ENCODE measurements at regions not wholly inside any gene's neighbourhood (a gene's known extent, or its start where the extent isn't known, plus 50 kb on each side); places are given as distances from the start of the nearest gene placed in this dataset.
"Not testable (repeated sequence)": the region's sequence is repeated elsewhere in the genome, so short reads cannot be mapped to it uniquely, and the experiment has no call there.

- Histone ChIP-seq H3K36me3 (no peaks in the 10 kb centered on the region), H3K27me3 (no peaks in the 10 kb centered on the region), H3K4me3 (ENCODE audit: low read depth in 1 of 2, low read length in 1 of 2) (no peak overlapping the region), H3K4me1 (ENCODE audit: control insufficient read depth in 1 of 2, insufficient read depth in 1 of 2, low read depth in 1 of 2, low read length in 1 of 2) (no peaks in the 10 kb centered on the region), H3K27ac (no peak overlapping the region), H3K9me3 (no peaks in the 10 kb centered on the region)
- TF ChIP-seq, protein P1, sequence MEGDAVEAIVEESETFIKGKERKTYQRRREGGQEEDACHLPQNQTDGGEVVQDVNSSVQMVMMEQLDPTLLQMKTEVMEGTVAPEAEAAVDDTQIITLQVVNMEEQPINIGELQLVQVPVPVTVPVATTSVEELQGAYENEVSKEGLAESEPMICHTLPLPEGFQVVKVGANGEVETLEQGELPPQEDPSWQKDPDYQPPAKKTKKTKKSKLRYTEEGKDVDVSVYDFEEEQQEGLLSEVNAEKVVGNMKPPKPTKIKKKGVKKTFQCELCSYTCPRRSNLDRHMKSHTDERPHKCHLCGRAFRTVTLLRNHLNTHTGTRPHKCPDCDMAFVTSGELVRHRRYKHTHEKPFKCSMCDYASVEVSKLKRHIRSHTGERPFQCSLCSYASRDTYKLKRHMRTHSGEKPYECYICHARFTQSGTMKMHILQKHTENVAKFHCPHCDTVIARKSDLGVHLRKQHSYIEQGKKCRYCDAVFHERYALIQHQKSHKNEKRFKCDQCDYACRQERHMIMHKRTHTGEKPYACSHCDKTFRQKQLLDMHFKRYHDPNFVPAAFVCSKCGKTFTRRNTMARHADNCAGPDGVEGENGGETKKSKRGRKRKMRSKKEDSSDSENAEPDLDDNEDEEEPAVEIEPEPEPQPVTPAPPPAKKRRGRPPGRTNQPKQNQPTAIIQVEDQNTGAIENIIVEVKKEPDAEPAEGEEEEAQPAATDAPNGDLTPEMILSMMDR (IDR thresholded peaks at IDR 0.05) = no peak
These were observed 521.2 kb downstream of the CHSY3 start for GRCh38 chr5:130425424-130425823.

DNA sequence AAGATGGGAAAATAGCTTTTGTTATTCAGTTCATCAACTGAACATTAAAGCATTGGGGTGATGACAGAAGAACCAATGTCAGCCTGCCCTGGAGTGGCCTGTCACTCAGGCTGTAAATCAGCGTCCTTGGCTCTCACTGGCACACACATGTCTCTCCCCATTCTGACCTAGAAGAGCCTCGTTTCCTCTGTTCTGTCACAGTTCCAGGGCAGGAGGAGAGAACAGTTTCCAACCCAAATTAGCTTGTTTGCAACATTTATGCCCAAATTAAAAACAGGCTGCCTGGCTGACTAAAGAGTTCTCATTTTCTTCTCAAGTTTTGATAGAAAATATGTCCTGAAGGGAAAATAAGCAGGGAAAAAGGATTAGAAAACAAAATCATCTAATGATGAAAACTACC is 520.1 kb downstream of the CHSY3 start:
- TF ChIP-seq, protein P1 (IDR thresholded peaks at IDR 0.05) = no peak
- no peak overlapping the region for H3K4me3 ChIP-seq (ENCODE audit: low read depth in 1 of 2, low read length in 1 of 2)
- no peaks in the 10 kb centered on the region for H3K4me1 ChIP-seq (ENCODE audit: control insufficient read depth in 1 of 2, insufficient read depth in 1 of 2, low read depth in 1 of 2, low read length in 1 of 2)
- H3K36me3 ChIP-seq = no peaks in the 10 kb centered on the region
- H3K9me3 ChIP-seq = no peaks in the 10 kb centered on the region
- no peak overlapping the region for H3K27ac ChIP-seq
- no peaks in the 10 kb centered on the region for H3K27me3 ChIP-seq

DNA sequence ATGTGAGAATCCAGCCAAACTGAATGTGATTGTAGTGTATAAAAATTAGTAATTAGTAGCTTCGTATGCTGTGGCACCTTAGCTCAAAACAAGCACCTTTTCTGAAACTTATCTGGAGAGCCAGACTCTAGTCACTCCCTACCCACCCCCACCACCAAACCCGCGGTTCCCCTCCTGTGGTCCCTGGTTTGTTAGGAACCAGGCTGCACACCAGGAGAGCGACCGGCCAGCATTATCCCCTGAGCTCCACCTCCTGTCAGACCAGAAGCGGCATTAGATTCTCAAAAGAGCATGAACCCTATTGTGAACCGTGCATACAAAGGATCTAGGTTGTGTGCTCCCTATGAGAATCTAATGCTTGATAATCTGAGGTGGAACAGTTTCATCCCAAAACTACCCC is 498.6 kb downstream of the CHSY3 start:
- Histone ChIP-seq H3K27me3 (no peaks in the 10 kb centered on the region), H3K27ac (no peak overlapping the region), H3K4me1 (ENCODE audit: control insufficient read depth in 1 of 2, insufficient read depth in 1 of 2, low read depth in 1 of 2, low read length in 1 of 2) (no peaks in the 10 kb centered on the region), H3K4me3 (ENCODE audit: low read depth in 1 of 2, low read length in 1 of 2) (no peak overlapping the region), H3K9me3 (no peaks in the 10 kb centered on the region), H3K36me3 (no peaks in the 10 kb centered on the region)
- TF ChIP-seq, protein P1 (IDR thresholded peaks at IDR 0.05) = no peak

DNA sequence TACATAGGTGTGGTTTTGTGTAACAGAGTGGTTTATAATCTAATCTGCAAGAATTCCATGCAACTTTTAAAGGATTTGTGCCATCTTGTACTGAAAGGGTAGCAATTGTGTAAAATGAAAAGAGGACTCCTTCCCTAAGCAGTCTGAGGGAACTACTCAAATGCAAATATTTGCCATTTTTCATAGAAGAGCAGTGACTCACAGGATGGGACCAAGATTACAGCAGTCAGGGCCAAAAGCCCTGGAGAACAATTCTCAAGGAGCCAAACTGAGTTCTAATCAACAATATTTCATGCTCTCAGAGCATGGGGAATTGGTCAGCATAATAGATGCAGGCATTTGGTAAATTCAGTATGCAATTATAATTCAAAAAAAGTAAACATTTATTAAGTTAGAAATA is 495.8 kb downstream of the CHSY3 start:
- no peaks in the 10 kb centered on the region for H3K27me3 ChIP-seq
- no peaks in the 10 kb centered on the region for H3K36me3 ChIP-seq
- no peaks in the 10 kb centered on the region for H3K9me3 ChIP-seq
- TF ChIP-seq, protein P1 (IDR thresholded peaks at IDR 0.05) = no peak
- no peaks in the 10 kb centered on the region for H3K4me1 ChIP-seq (ENCODE audit: control insufficient read depth in 1 of 2, insufficient read depth in 1 of 2, low read depth in 1 of 2, low read length in 1 of 2)
- no peak overlapping the region for H3K27ac ChIP-seq
- H3K4me3 ChIP-seq (ENCODE audit: low read depth in 1 of 2, low read length in 1 of 2) = no peak overlapping the region

GRCh38 chr5:130398825-130399224 is 494.6 kb downstream of the CHSY3 start:
- H3K36me3 ChIP-seq = no peaks in the 10 kb centered on the region

DNA sequence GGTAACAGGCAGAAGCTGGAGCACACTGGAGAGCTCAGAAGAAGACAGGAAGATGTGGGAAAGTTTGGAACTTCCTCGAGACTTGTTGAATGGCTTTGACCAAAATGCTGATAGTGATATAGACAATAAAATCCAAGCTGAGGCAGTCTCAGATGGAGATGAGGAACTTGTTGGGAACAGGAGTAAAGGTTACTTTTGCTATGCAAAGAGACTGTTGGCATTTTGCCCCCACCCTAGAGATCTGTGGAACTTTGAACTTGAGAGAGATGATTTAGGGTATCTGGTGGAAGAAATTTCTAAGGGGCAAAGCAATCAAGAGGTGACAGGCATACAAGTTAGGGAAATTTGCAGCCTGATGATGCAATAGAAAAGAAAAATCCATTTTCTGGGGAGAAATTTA is 493.5 kb downstream of the CHSY3 start:
- H3K9me3 ChIP-seq; H3K27ac ChIP-seq; H3K36me3 ChIP-seq; H3K27me3 ChIP-seq; H3K4me1 ChIP-seq (ENCODE audit: control insufficient read depth in 1 of 2, insufficient read depth in 1 of 2, low read depth in 1 of 2, low read length in 1 of 2); H3K4me3 ChIP-seq (ENCODE audit: low read depth in 1 of 2, low read length in 1 of 2): not testable (repeated sequence)

More at GRCh38 chr5:130398825-130399224, 494.6 kb downstream of the CHSY3 start:
- Histone ChIP-seq H3K27me3 (no peaks in the 10 kb centered on the region), H3K27ac (no peak overlapping the region), H3K9me3 (no peaks in the 10 kb centered on the region), H3K4me3 (ENCODE audit: low read depth in 1 of 2, low read length in 1 of 2) (no peak overlapping the region), H3K4me1 (ENCODE audit: control insufficient read depth in 1 of 2, insufficient read depth in 1 of 2, low read depth in 1 of 2, low read length in 1 of 2) (no peaks in the 10 kb centered on the region)
- TF ChIP-seq, protein P1 (IDR thresholded peaks at IDR 0.05) = no peak

All from neutrophil (primary cell).